ENCODE measurements at regions not wholly inside any gene's neighbourhood (a gene's known extent, or its start where the extent isn't known, plus 50 kb on each side); places are given as distances from the start of the nearest gene placed in this dataset.

DNA sequence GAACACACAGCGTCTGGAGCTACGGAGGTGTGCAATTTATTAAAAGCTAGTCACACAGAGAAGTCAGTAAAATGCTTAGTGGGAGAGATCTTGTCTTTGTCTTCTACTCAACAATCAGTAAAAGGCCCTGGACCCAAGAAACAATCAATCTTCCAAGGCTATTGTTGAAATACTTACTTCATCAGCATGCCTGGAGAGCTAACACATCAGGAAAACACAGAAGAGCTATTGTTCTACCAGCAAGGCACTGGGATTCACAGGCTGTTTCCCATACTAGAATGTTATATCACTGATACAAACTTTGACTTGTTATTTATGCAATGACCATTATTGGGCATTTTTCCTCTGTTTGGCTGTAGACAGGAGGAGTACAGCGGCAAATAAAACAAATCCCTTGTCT is 247.8 kb upstream of the ERCC4 start:
- intact Hi-C loops (cut with DNase I), result no loop called here
- 76 to 81% methylated on average over 3 of the region's 3 CpGs for WGBS, 2 donors
- no peaks in the 10 kb centered on the region for H3K27me3 ChIP-seq
- no peaks in the 10 kb centered on the region for H3K4me1 ChIP-seq
- no peak overlapping the region for H3K4me3 ChIP-seq
- no peak for DNase-seq
- TF ChIP-seq, protein P1, sequence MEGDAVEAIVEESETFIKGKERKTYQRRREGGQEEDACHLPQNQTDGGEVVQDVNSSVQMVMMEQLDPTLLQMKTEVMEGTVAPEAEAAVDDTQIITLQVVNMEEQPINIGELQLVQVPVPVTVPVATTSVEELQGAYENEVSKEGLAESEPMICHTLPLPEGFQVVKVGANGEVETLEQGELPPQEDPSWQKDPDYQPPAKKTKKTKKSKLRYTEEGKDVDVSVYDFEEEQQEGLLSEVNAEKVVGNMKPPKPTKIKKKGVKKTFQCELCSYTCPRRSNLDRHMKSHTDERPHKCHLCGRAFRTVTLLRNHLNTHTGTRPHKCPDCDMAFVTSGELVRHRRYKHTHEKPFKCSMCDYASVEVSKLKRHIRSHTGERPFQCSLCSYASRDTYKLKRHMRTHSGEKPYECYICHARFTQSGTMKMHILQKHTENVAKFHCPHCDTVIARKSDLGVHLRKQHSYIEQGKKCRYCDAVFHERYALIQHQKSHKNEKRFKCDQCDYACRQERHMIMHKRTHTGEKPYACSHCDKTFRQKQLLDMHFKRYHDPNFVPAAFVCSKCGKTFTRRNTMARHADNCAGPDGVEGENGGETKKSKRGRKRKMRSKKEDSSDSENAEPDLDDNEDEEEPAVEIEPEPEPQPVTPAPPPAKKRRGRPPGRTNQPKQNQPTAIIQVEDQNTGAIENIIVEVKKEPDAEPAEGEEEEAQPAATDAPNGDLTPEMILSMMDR (IDR thresholded peaks at IDR 0.05), result no peak
- TF ChIP-seq POLR2A (IDR thresholded peaks at IDR 0.05) (no peak), EP300 (IDR thresholded peaks at IDR 0.05) (no peak), POLR2AphosphoS5 (IDR thresholded peaks at IDR 0.05) (no peak)
- H3K27ac ChIP-seq, result no peak overlapping the region
- H3K9me3 ChIP-seq, result no peaks in the 10 kb centered on the region
- H3K36me3 ChIP-seq, result no peaks in the 10 kb centered on the region

GRCh38 chr16:13680021-13680889 is 239.7 kb upstream of the ERCC4 start:
- Histone ChIP-seq H3K9me3 (no peaks in the 10 kb centered on the region), H3K27ac (no peak overlapping the region), H3K4me3 (no peak overlapping the region), H3K4me1 (no peaks in the 10 kb centered on the region), H3K27me3 (no peaks in the 10 kb centered on the region), H3K36me3 (no peaks in the 10 kb centered on the region)
- intact Hi-C loops (cut with DNase I), result no loop called here
- no peak for DNase-seq
- TF ChIP-seq, protein P1 (IDR thresholded peaks at IDR 0.05), result no peak
- TF ChIP-seq POLR2AphosphoS5 (IDR thresholded peaks at IDR 0.05), result no peak
- no peak for TF ChIP-seq POLR2A (IDR thresholded peaks at IDR 0.05)
- TF ChIP-seq EP300 (IDR thresholded peaks at IDR 0.05), result no peak
- WGBS, 2 donors, result 16 to 54% methylated on average over 1 of the region's 1 CpG

DNA sequence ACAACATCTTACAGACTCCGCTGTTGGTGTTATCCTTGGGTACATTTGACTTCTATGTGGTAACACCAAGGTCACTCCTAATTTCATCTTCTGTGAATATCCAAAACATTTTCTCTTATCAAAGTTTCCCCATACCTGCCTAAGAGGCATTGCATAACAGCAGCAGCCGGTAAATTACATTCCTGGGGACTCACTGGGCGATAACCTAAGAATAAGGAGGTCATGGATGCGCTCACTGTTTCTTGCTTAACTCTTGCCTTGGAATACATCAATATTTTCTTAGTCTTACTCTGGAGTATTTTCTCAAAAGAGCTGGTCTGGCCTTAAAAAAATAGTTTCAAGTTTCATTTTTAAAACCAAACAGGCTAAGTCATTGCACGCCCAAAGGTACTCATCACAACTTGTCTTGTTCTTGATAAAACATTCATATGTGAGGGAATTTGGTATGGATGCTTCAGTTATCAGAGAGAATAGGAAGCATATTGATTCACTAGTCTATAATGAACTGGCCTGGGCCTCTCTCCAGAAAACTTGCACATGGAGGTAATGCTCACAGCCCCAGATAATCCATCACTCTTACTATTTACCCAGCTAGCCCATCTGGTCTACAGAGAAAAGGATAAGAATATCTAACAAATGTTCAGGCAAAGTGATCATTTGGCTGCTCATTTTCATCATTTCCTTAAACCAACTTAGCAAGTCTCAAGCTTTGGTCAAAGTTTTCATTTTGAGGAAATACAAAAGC is 235.0 kb upstream of the ERCC4 start:
- WGBS, 2 donors, result 90 to 92% methylated on average over 5 of the region's 5 CpGs

DNA sequence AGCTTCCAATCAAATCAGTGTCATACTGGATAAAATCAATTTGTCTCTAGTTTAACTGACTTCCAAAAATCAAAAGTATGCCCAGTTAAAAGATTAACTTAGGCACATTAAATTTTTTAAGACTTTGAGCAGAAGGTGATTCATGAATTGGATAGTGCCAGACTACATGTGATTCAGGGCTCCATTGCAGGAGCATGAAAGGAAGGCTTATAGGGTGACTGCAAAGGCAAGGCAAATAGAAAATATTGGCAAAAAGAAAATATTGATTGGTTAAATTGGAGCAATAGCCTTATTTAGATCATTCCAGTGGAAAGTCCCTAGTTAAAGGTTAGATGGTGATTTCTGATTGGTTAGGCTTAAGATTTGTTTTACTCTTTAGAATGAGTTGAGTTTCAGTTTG is 223.9 kb upstream of the ERCC4 start:
- intact Hi-C loops (cut with DNase I), result no loop called here
- H3K4me1 ChIP-seq, result no peaks in the 10 kb centered on the region
- no peaks in the 10 kb centered on the region for H3K27me3 ChIP-seq
- no peaks in the 10 kb centered on the region for H3K36me3 ChIP-seq
- TF ChIP-seq POLR2A (IDR thresholded peaks at IDR 0.05), result no peak
- TF ChIP-seq, protein P1 (IDR thresholded peaks at IDR 0.05), result no peak
- no peak for TF ChIP-seq POLR2AphosphoS5 (IDR thresholded peaks at IDR 0.05)
- TF ChIP-seq EP300 (IDR thresholded peaks at IDR 0.05), result no peak
- no peak for DNase-seq
- H3K27ac ChIP-seq, result no peak overlapping the region
- H3K4me3 ChIP-seq, result no peak overlapping the region
- H3K9me3 ChIP-seq, result peaks cover 0 to 14% (median 8%) of the 10 kb centered on the region in 4 donors

More for the DNA sequence above, 235.0 kb upstream of the ERCC4 start:
- H3K4me3 ChIP-seq, result no peak overlapping the region
- DNase-seq, result no peak
- no peaks in the 10 kb centered on the region for H3K36me3 ChIP-seq
- intact Hi-C loops (cut with DNase I), result no loop called here
- no peaks in the 10 kb centered on the region for H3K9me3 ChIP-seq
- H3K27me3 ChIP-seq, result no peaks in the 10 kb centered on the region
- H3K27ac ChIP-seq, result no peak overlapping the region
- no peak for TF ChIP-seq POLR2A (IDR thresholded peaks at IDR 0.05)
- TF ChIP-seq POLR2AphosphoS5 (IDR thresholded peaks at IDR 0.05), result no peak
- TF ChIP-seq EP300 (IDR thresholded peaks at IDR 0.05), result no peak
- TF ChIP-seq, protein P1 (IDR thresholded peaks at IDR 0.05), result no peak
- H3K4me1 ChIP-seq, result no peaks in the 10 kb centered on the region

All from sigmoid colon (tissue), 6 donors.